ENCODE measurements at regions not wholly inside any gene's neighbourhood (a gene's known extent, or its start where the extent isn't known, plus 50 kb on each side); places are given as distances from the start of the nearest gene placed in this dataset.

DNA sequence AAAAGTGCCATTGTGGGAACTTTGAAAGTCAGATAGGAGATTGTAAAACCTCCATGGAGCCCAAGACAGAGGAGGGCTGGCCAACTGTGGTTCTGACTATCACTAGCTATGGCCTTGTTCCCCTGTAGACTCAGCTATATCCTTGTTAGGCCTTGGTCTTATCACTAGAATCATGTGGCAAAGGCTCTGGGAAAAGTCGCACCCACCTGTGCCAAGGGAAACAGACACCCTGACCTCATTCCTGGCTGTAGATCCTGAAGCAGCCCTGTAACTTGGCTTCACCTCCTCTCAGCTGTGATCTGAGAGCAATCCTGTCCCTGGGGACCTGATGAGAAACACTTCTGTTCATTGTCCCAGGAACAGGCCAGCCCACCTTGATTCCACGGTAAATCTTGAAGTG lies 566.2 kb downstream of the TMEM135 start:
- TF ChIP-seq EP300 (IDR thresholded peaks at IDR 0.05; ENCODE audit: borderline replicate concordance in 1 of 2, low read depth in 2 of 2, low read length in 2 of 2) (no peak), SRF (IDR thresholded peaks at IDR 0.05; ENCODE audit: low read depth, low read length) (no peak), POLR2A (IDR thresholded peaks at IDR 0.05; ENCODE audit: control extremely low read depth in 1 of 2, low read depth in 2 of 2, low read length in 2 of 2) (no peak), HDAC2 (IDR thresholded peaks at IDR 0.05; ENCODE audit: borderline replicate concordance in 1 of 2, low read depth in 2 of 2, low read length in 2 of 2) (no peak)
- TF ChIP-seq, protein P1, sequence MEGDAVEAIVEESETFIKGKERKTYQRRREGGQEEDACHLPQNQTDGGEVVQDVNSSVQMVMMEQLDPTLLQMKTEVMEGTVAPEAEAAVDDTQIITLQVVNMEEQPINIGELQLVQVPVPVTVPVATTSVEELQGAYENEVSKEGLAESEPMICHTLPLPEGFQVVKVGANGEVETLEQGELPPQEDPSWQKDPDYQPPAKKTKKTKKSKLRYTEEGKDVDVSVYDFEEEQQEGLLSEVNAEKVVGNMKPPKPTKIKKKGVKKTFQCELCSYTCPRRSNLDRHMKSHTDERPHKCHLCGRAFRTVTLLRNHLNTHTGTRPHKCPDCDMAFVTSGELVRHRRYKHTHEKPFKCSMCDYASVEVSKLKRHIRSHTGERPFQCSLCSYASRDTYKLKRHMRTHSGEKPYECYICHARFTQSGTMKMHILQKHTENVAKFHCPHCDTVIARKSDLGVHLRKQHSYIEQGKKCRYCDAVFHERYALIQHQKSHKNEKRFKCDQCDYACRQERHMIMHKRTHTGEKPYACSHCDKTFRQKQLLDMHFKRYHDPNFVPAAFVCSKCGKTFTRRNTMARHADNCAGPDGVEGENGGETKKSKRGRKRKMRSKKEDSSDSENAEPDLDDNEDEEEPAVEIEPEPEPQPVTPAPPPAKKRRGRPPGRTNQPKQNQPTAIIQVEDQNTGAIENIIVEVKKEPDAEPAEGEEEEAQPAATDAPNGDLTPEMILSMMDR (IDR thresholded peaks at IDR 0.05; ENCODE audit: control extremely low read depth in 1 of 3, insufficient read depth in 1 of 3, low read depth in 1 of 3, low read length in 3 of 3): no peak
